ENCODE measurements at regions not wholly inside any gene's neighbourhood (a gene's known extent, or its start where the extent isn't known, plus 50 kb on each side); places are given as distances from the start of the nearest gene placed in this dataset.

- Mint-ChIP-seq H3K9me3 (ENCODE audit: unreplicated experiment) (peaks cover 7% of the 10 kb centered on the region), H3K27ac (ENCODE audit: low read depth, unreplicated experiment) (no peak overlapping the region)
These were observed 133.6 kb downstream of the NPY start for GRCh38 chr7:24417526-24418120.

GRCh38 chr7:24419077-24419476, 135.1 kb downstream of the NPY start:
- ChIA-PET POLR2A (no interaction called here), CTCF (interaction anchor here (0.9 kb wide), 1 partner anchor 31 kb away, joined by 3 read pairs; no protein-coding TSS in a partner anchor)
- no peak overlapping the region for H3K27ac Mint-ChIP-seq (ENCODE audit: low read depth, unreplicated experiment)
- intact Hi-C loops (cut with micrococcal nuclease): no loop called here
- no peak overlapping the region for H3K4me3 Mint-ChIP-seq (ENCODE audit: unreplicated experiment)
- H3K4me1 Mint-ChIP-seq (ENCODE audit: insufficient read depth, unreplicated experiment): no peaks in the 10 kb centered on the region
- H3K9me3 Mint-ChIP-seq (ENCODE audit: unreplicated experiment): peaks cover 3% of the 10 kb centered on the region
- H3K27me3 Mint-ChIP-seq (ENCODE audit: insufficient read depth, unreplicated experiment): no peaks in the 10 kb centered on the region
- no peaks in the 10 kb centered on the region for H3K36me3 Mint-ChIP-seq (ENCODE audit: insufficient read depth, unreplicated experiment)
- DNase-seq (ENCODE audit: unreplicated experiment): peak; percentile 29
- TF ChIP-seq, protein P1, sequence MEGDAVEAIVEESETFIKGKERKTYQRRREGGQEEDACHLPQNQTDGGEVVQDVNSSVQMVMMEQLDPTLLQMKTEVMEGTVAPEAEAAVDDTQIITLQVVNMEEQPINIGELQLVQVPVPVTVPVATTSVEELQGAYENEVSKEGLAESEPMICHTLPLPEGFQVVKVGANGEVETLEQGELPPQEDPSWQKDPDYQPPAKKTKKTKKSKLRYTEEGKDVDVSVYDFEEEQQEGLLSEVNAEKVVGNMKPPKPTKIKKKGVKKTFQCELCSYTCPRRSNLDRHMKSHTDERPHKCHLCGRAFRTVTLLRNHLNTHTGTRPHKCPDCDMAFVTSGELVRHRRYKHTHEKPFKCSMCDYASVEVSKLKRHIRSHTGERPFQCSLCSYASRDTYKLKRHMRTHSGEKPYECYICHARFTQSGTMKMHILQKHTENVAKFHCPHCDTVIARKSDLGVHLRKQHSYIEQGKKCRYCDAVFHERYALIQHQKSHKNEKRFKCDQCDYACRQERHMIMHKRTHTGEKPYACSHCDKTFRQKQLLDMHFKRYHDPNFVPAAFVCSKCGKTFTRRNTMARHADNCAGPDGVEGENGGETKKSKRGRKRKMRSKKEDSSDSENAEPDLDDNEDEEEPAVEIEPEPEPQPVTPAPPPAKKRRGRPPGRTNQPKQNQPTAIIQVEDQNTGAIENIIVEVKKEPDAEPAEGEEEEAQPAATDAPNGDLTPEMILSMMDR (IDR thresholded peaks at IDR 0.05; ENCODE audit: unreplicated experiment): no peak
- BruUV-seq (replicated peaks): no TSS peak

More at GRCh38 chr7:24417526-24418120, 133.6 kb downstream of the NPY start:
- Mint-ChIP-seq H3K27me3 (ENCODE audit: insufficient read depth, unreplicated experiment) (no peaks in the 10 kb centered on the region), H3K36me3 (ENCODE audit: insufficient read depth, unreplicated experiment) (no peaks in the 10 kb centered on the region), H3K4me3 (ENCODE audit: unreplicated experiment) (no peak overlapping the region), H3K4me1 (ENCODE audit: insufficient read depth, unreplicated experiment) (no peaks in the 10 kb centered on the region)
- BruUV-seq (replicated peaks): no TSS peak
- ChIA-PET CTCF (no interaction called here), POLR2A (no interaction called here)
- intact Hi-C loops (cut with micrococcal nuclease): no loop called here
- TF ChIP-seq, protein P1 (IDR thresholded peaks at IDR 0.05; ENCODE audit: unreplicated experiment): no peak
- no peak for DNase-seq (ENCODE audit: unreplicated experiment)

GRCh38 chr7:24419511-24419910, 135.5 kb downstream of the NPY start:
- ChIA-PET POLR2A (no interaction called here), CTCF (interaction anchor here (0.6 kb wide), 1 partner anchor 17 kb away, joined by 3 read pairs; no protein-coding TSS in a partner anchor)
- Mint-ChIP-seq H3K36me3 (ENCODE audit: insufficient read depth, unreplicated experiment) (no peaks in the 10 kb centered on the region), H3K27ac (ENCODE audit: low read depth, unreplicated experiment) (no peak overlapping the region), H3K4me1 (ENCODE audit: insufficient read depth, unreplicated experiment) (no peaks in the 10 kb centered on the region), H3K4me3 (ENCODE audit: unreplicated experiment) (no peak overlapping the region), H3K9me3 (ENCODE audit: unreplicated experiment) (no peaks in the 10 kb centered on the region), H3K27me3 (ENCODE audit: insufficient read depth, unreplicated experiment) (no peaks in the 10 kb centered on the region)
- TF ChIP-seq, protein P1 (IDR thresholded peaks at IDR 0.05; ENCODE audit: unreplicated experiment): no peak
- intact Hi-C loops (cut with micrococcal nuclease): no loop called here
- BruUV-seq (replicated peaks): no TSS peak
- DNase-seq (ENCODE audit: unreplicated experiment): no peak

DNA sequence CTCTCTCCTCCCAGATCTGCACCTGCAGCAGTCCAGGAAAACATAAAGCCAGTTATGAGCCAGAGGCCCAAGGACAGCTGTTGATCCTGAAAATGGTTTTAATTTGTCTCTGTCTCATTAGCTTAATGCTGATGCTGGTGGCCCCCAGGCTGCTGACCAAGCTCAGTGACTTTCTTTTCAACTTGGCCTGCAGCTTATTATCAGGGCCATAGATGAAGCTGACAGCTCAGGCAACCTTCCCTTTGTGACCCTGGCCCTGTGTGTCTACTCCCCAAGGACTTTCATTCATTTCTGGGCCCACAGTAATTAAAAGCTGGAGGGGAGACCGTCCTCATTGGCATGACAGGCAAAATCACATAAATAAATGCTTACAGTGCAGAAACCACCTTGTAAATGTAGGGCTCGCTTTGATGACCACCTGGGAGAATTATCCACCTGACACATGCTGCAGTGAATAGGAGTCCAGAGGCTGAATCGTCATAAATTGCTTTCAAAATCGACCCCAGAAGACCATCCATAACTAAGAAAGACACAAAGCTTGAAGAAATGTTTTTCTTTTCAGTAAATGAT, 138.5 kb downstream of the NPY start:
- Mint-ChIP-seq H3K9me3 (ENCODE audit: unreplicated experiment) (no peaks in the 10 kb centered on the region), H3K27me3 (ENCODE audit: insufficient read depth, unreplicated experiment) (no peaks in the 10 kb centered on the region), H3K4me3 (ENCODE audit: unreplicated experiment) (no peak overlapping the region), H3K27ac (ENCODE audit: low read depth, unreplicated experiment) (no peak overlapping the region), H3K4me1 (ENCODE audit: insufficient read depth, unreplicated experiment) (no peaks in the 10 kb centered on the region), H3K36me3 (ENCODE audit: insufficient read depth, unreplicated experiment) (no peaks in the 10 kb centered on the region)
- no peak for DNase-seq (ENCODE audit: unreplicated experiment)
- BruUV-seq (replicated peaks): no TSS peak
- POLR2A ChIA-PET: no interaction called here
- CTCF ChIA-PET: interaction anchor here (0.5 to 0.6 kb wide), 2 partner anchors 13 to 134 kb away, joined by 3 read pairs; no protein-coding TSS in a partner anchor
- intact Hi-C loops (cut with micrococcal nuclease): no loop called here
- TF ChIP-seq, protein P1 (IDR thresholded peaks at IDR 0.05; ENCODE audit: unreplicated experiment): no peak

Measured in MCF 10A (cell line).